IMR-90 (cell line): ENCODE measurements at regions not wholly inside any gene's neighbourhood (a gene's known extent, or its start where the extent isn't known, plus 50 kb on each side); places are given as distances from the start of the nearest gene placed in this dataset.

Source experiments
- ATAC-seq: fragments of 200-7000 bp; cut with Tn5 transposase; 2 replicates; pipeline ENCODE4 v1.9.1; 2020; ENCODE audit warnings: low read depth, mild to moderate bottlenecking, moderate library complexity
- BruUV-seq: library from RNA; stranded (reverse); fragments of 400-500 nt; replicated peaks from 2 replicates; lab custom pipeline; 2021; lab: Mats Ljungman, UMichigan
- CTCF ChIA-PET: fragments of 300-600 bp; formaldehyde crosslinking; extraction: SDS; loops from one replicate; lab custom pipeline; 2021; ENCODE audit warnings: antibody characterized with exemption; lab: Yijun Ruan, JAX
- POLR2A ChIA-PET: fragments of 300-600 bp; sonication (Branson Sonifier 250); formaldehyde crosslinking; loops from one replicate; lab custom pipeline; 2022; ENCODE audit warnings: antibody characterized with exemption; ENCODE audit not compliant: unreplicated experiment; lab: Charles Lee
- DNase-seq: peaks from one replicate; pipeline ENCODE4 v3.0.0; 2013
- H2AFZ ChIP-seq: replicated peaks from 2 replicates; pipeline ENCODE3; 2013; ENCODE audit warnings: low read length, mild to moderate bottlenecking; ENCODE audit not compliant: poor library complexity
- H2AK5ac ChIP-seq: 2 replicates; pipeline ENCODE4 v1.6.1; 2013; ENCODE audit warnings: low read depth, low read length, inconsistent platforms
- H2AK9ac ChIP-seq: replicated peaks from 2 replicates; pipeline ENCODE3; 2013; ENCODE audit warnings: mild to moderate bottlenecking, low read depth, low read length, moderate library complexity; ENCODE audit not compliant: poor library complexity
- H2BK120ac ChIP-seq: 2 replicates; pipeline ENCODE4 v1.6.1; 2013; ENCODE audit warnings: low read depth, low read length, inconsistent platforms
- H2BK15ac ChIP-seq: 3 replicates; pipeline ENCODE4 v1.6.1; 2013; ENCODE audit warnings: low read depth, low read length, inconsistent platforms
- H2BK20ac ChIP-seq: 2 replicates; pipeline ENCODE4 v1.6.1; 2013; ENCODE audit warnings: low read depth, mild to moderate bottlenecking, inconsistent platforms, low read length, moderate library complexity
- H2BK5ac ChIP-seq: 2 replicates; pipeline ENCODE4 v1.6.1; 2013; ENCODE audit warnings: mild to moderate bottlenecking, low read depth, low read length, inconsistent platforms; ENCODE audit not compliant: poor library complexity, severe bottlenecking
- H3K14ac ChIP-seq: replicated peaks from 2 replicates; pipeline ENCODE4 v1.6.1; 2013; ENCODE audit warnings: low read depth, low read length, inconsistent platforms
- H3K18ac ChIP-seq: 2 replicates; pipeline ENCODE4 v1.6.1; 2013; ENCODE audit warnings: low read depth, low read length, control low read depth
- H3K23ac ChIP-seq: 2 replicates; pipeline ENCODE4 v1.6.1; 2013; ENCODE audit warnings: low read depth, low read length, inconsistent platforms
- H3K27ac ChIP-seq: 2 replicates; pipeline ENCODE4 v1.5.1; 2013; ENCODE audit warnings: mild to moderate bottlenecking, control low read depth, low read length; ENCODE audit not compliant: insufficient read depth
- H3K27me3 ChIP-seq: 2 replicates; pipeline ENCODE4 v1.6.1; 2013; ENCODE audit warnings: low read length; ENCODE audit not compliant: control insufficient read depth, insufficient read depth
- H3K36me3 ChIP-seq: 2 replicates; pipeline ENCODE4 v1.6.1; 2013; ENCODE audit warnings: low read length, mixed read lengths; ENCODE audit not compliant: control insufficient read depth, insufficient read depth
- H3K4ac ChIP-seq: 2 replicates; pipeline ENCODE4 v1.6.1; 2013; ENCODE audit warnings: low read depth, low read length, inconsistent platforms
- H3K4me1 ChIP-seq: 2 replicates; pipeline ENCODE4 v1.6.1; 2013; ENCODE audit warnings: low read length, mixed read lengths; ENCODE audit not compliant: control insufficient read depth, insufficient read depth
- H3K4me2 ChIP-seq: 2 replicates; pipeline ENCODE4 v1.6.1; 2013; ENCODE audit warnings: low read depth, mild to moderate bottlenecking, control low read depth, low read length, moderate library complexity
- H3K4me3 ChIP-seq: 2 replicates; pipeline ENCODE4 v1.5.1; 2013; ENCODE audit warnings: low read depth, mild to moderate bottlenecking, control low read depth, low read length, moderate library complexity; ENCODE audit not compliant: insufficient read depth
- H3K56ac ChIP-seq: 2 replicates; pipeline ENCODE4 v1.6.1; 2013; ENCODE audit warnings: low read length, inconsistent platforms; ENCODE audit not compliant: insufficient read depth; ENCODE audit errors: extremely low read depth
- H3K79me1 ChIP-seq, 2 experiments: 2 replicates each; pipeline ENCODE4 v1.6.1; 2013; ENCODE audit warnings: low read length in 2 of 2, inconsistent platforms in 1 of 2, low read depth in 1 of 2
- H3K9ac ChIP-seq: 2 replicates; pipeline ENCODE4 v1.6.1; 2013; ENCODE audit warnings: low read depth, low read length, control low read depth
- H3K9me1 ChIP-seq: 2 replicates; pipeline ENCODE4 v1.6.1; 2013; ENCODE audit warnings: low read length, inconsistent platforms; ENCODE audit not compliant: insufficient read depth
- H3K9me3 ChIP-seq: 2 replicates; pipeline ENCODE4 v1.6.1; 2013; ENCODE audit warnings: low read length; ENCODE audit not compliant: control insufficient read depth, insufficient read depth
- H4K20me1 ChIP-seq: 2 replicates; pipeline ENCODE4 v1.6.1; 2013; ENCODE audit warnings: low read length, inconsistent platforms; ENCODE audit not compliant: insufficient read depth
- H4K5ac ChIP-seq: 2 replicates; pipeline ENCODE4 v1.6.1; 2013; ENCODE audit warnings: mild to moderate bottlenecking, low read depth, low read length, control low read depth
- H4K8ac ChIP-seq, 2 experiments: 2 replicates each; pipeline ENCODE4 v1.6.1; 2013; ENCODE audit warnings: low read depth in 2 of 2, low read length in 2 of 2, control low read depth in 1 of 2, inconsistent platforms in 1 of 2
- H4K91ac ChIP-seq: 2 replicates; pipeline ENCODE4 v1.6.1; 2013; ENCODE audit warnings: low read depth, low read length, inconsistent platforms; ENCODE audit not compliant: insufficient read depth
- BHLHE40 ChIP-seq: fragments of 150-350 bp; IDR thresholded peaks from 2 replicates; pipeline ENCODE4 v1.6.1; 2016; ENCODE audit warnings: mild to moderate bottlenecking, low read depth, low read length
- FOS ChIP-seq: fragments of 150-350 bp; IDR thresholded peaks from 2 replicates; pipeline ENCODE4 v1.6.1; 2016; ENCODE audit warnings: low read depth, low read length
- MAFK ChIP-seq: IDR thresholded peaks from 2 replicates; pipeline ENCODE4 v1.6.1; 2012; ENCODE audit warnings: low read depth, low read length, improper control_type of control experiment
- MAZ ChIP-seq: IDR thresholded peaks from 2 replicates; pipeline ENCODE4 v1.6.1; 2012; ENCODE audit warnings: low read depth, mild to moderate bottlenecking, low read length, improper control_type of control experiment, moderate library complexity, borderline replicate concordance
- NFE2L2 ChIP-seq: fragments of 150-350 bp; IDR thresholded peaks from 2 replicates; pipeline ENCODE4 v1.6.1; 2016; ENCODE audit warnings: low read depth, mild to moderate bottlenecking, low read length
- POLR2A ChIP-seq: IDR thresholded peaks from 2 replicates; pipeline ENCODE4 v1.6.1; 2012; ENCODE audit warnings: mild to moderate bottlenecking, low read depth, low read length
- RAD21 ChIP-seq: IDR thresholded peaks from 2 replicates; pipeline ENCODE4 v1.6.1; 2012; ENCODE audit warnings: low read length, improper control_type of control experiment
- RCOR1 ChIP-seq: IDR thresholded peaks from 2 replicates; pipeline ENCODE4 v1.6.1; 2012; ENCODE audit warnings: mild to moderate bottlenecking, low read length, improper control_type of control experiment; ENCODE audit not compliant: insufficient replicate concordance
- RFX5 ChIP-seq: IDR thresholded peaks from 2 replicates; pipeline ENCODE4 v1.8.0; 2012; ENCODE audit warnings: low read depth, mild to moderate bottlenecking, low read length, moderate library complexity
- WGBS, 2 experiments: methylation state at CpG; one replicate each; pipeline versions ENCODE4 v1.1.5 to v1.1.7; 2013; ENCODE audit warnings: missing lambda C conversion rate in 2 of 2; ENCODE audit not compliant: insufficient read length in 1 of 2; ENCODE audit errors: extremely low coverage in 2 of 2; 5-methylcytosine and 5-hydroxymethylcytosine counted together
- dilution Hi-C: fragments of 300-500 bp; cut with HindIII; formaldehyde crosslinking; loops from one replicate; pipeline ENCODE4 v1.14.3; 2018; ENCODE audit warnings: low sequenced_read_pairs; ENCODE audit not compliant: unreplicated experiment
- in situ Hi-C: fragments of 300-500 bp; cut with MboI; formaldehyde crosslinking; loops from 3 replicates; pipeline ENCODE4 v1.14.3; 2019; ENCODE audit warnings: low sequenced_read_pairs, inconsistent platforms, mixed read lengths
- intact Hi-C: fragments of 100-400 bp; cut with micrococcal nuclease; formaldehyde crosslinking; loops from 2 replicates; pipeline ENCODE4 v1.10.0; 2022
- TF ChIP-seq, protein P1 (sequence below): fragments of 150-350 bp; IDR thresholded peaks from 2 replicates; pipeline ENCODE4 v1.6.1; 2016; ENCODE audit warnings: low read depth, mild to moderate bottlenecking, low read length, moderate library complexity, borderline replicate concordance

DNA sequence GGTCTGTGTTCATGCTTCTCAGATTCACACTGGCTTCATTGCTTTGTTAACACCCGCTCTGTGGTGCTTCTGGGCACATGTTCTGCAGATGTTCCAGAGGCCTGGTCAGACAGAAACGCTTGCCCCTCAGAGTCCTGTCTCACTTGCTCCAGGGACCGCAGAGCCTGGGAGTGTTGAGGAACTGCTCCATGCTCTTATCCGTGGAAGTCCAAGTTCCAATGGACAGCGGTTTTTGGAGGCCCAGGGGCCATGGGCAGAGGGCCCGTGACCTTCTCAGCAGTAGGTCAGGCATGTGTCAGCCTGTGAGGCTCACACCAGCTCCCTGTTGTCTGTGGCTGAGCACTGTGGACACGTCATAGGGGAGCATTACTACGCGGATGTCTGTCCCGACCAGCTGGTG lies 364.7 kb upstream of the IRX1 start:
- intact Hi-C loops (no loop called here), in situ Hi-C loops (no loop called here), dilution Hi-C loops (no loop called here)
- H2BK120ac ChIP-seq: no peak overlapping the region
- DNase-seq (no peak), ATAC-seq (no peak)
- no peak overlapping the region for H3K23ac ChIP-seq
- H3K79me1 ChIP-seq: no peaks in the 10 kb centered on the region
- no peak overlapping the region for H4K5ac ChIP-seq
- H3K9ac ChIP-seq: no peak overlapping the region
- BruUV-seq: no TSS peak
- H3K18ac ChIP-seq: no peak overlapping the region
- peaks cover 29% of the 10 kb centered on the region for H3K9me3 ChIP-seq
- 64% methylated on average over 8 of the region's 10 CpGs; no CpG with 5 or more reads in 1 of the 2 experiments for WGBS, 2 experiments
- ChIA-PET CTCF (no interaction called here), POLR2A (no interaction called here)
- H3K4ac ChIP-seq: no peak overlapping the region
- H4K8ac ChIP-seq: no peak overlapping the region
- no peak overlapping the region for H2AFZ ChIP-seq
- no peaks in the 10 kb centered on the region for H4K20me1 ChIP-seq
- no peaks in the 10 kb centered on the region for H3K36me3 ChIP-seq
- no peak overlapping the region for H3K4me2 ChIP-seq
- H3K27ac ChIP-seq: no peak overlapping the region
- H2AK5ac ChIP-seq: no peak overlapping the region
- H2BK5ac ChIP-seq: no peak overlapping the region
- no peaks in the 10 kb centered on the region for H3K9me1 ChIP-seq
- no peak overlapping the region for H3K56ac ChIP-seq
- H2BK15ac ChIP-seq: no peak overlapping the region
- H2BK20ac ChIP-seq: no peak overlapping the region
- no peaks in the 10 kb centered on the region for H3K27me3 ChIP-seq
- no peak overlapping the region for H2AK9ac ChIP-seq
- no peak overlapping the region for H3K4me3 ChIP-seq
- H4K91ac ChIP-seq: no peak overlapping the region
- no peaks in the 10 kb centered on the region for H3K4me1 ChIP-seq
- H3K14ac ChIP-seq: no peak overlapping the region
- TF ChIP-seq MAZ (no peak), NFE2L2 (no peak), RFX5 (no peak), BHLHE40 (no peak), RCOR1 (no peak), POLR2A (no peak), FOS (no peak), MAFK (no peak), RAD21 (no peak)
- TF ChIP-seq, protein P1, sequence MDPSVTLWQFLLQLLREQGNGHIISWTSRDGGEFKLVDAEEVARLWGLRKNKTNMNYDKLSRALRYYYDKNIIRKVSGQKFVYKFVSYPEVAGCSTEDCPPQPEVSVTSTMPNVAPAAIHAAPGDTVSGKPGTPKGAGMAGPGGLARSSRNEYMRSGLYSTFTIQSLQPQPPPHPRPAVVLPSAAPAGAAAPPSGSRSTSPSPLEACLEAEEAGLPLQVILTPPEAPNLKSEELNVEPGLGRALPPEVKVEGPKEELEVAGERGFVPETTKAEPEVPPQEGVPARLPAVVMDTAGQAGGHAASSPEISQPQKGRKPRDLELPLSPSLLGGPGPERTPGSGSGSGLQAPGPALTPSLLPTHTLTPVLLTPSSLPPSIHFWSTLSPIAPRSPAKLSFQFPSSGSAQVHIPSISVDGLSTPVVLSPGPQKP: no peak
